Neural progenitor cell (in vitro differentiated cells): ENCODE measurements at regions not wholly inside any gene's neighbourhood (a gene's known extent, or its start where the extent isn't known, plus 50 kb on each side); places are given as distances from the start of the nearest gene placed in this dataset.

ENCODE experiments used
- DNase-seq: peaks from one replicate; pipeline ENCODE4 v3.0.0-alpha.2; 2016; ENCODE audit warnings: low spot score
- H2AFZ ChIP-seq: fragments of 200-600 bp; sonication (generic); replicated peaks from 2 replicates; pipeline ENCODE4 v1.6.1; 2016; ENCODE audit warnings: antibody characterized with exemption
- H3F3A ChIP-seq: fragments of 200-600 bp; sonication (generic); 2 replicates; pipeline ENCODE4 v1.6.1; 2016; ENCODE audit warnings: antibody characterized with exemption, low read depth
- H3K27ac ChIP-seq: fragments of 200-600 bp; sonication (generic); 2 replicates; pipeline ENCODE4 v1.5.1; 2016; ENCODE audit warnings: mild to moderate bottlenecking
- H3K27me3 ChIP-seq: fragments of 200-600 bp; sonication (generic); 2 replicates; pipeline ENCODE4 v1.6.1; 2016; ENCODE audit warnings: mild to moderate bottlenecking, moderate library complexity
- H3K36me3 ChIP-seq: fragments of 200-600 bp; sonication (generic); 2 replicates; pipeline ENCODE4 v1.5.1; 2016
- H3K4me1 ChIP-seq: fragments of 200-600 bp; sonication (generic); 2 replicates; pipeline ENCODE4 v1.6.1; 2016; ENCODE audit warnings: mixed run types
- H3K4me2 ChIP-seq: fragments of 200-600 bp; sonication (generic); 2 replicates; pipeline ENCODE4 v1.6.1; 2016
- H3K4me3 ChIP-seq: fragments of 200-600 bp; sonication (generic); 2 replicates; pipeline ENCODE4 v1.5.1; 2016
- H3K79me2 ChIP-seq: fragments of 200-600 bp; sonication (generic); 2 replicates; pipeline ENCODE4 v1.6.1; 2016; ENCODE audit warnings: low read depth
- H3K9ac ChIP-seq: fragments of 200-600 bp; sonication (generic); 2 replicates; pipeline ENCODE4 v1.6.1; 2016
- H3K9me3 ChIP-seq: fragments of 200-600 bp; sonication (generic); 2 replicates; pipeline ENCODE4 v1.5.1; 2016; ENCODE audit warnings: low read depth
- H4K20me1 ChIP-seq: fragments of 200-600 bp; sonication (generic); 2 replicates; pipeline ENCODE4 v1.6.1; 2016; ENCODE audit warnings: low read depth
- H3K27ac Mint-ChIP-seq: 3 replicates; pipeline ENCODE4 v1.8.0; 2021; ENCODE audit warnings: mixed read lengths
- H3K27me3 Mint-ChIP-seq: 2 replicates; pipeline ENCODE4 v1.8.0; 2022; ENCODE audit warnings: low read depth, mild to moderate bottlenecking, inconsistent platforms, moderate library complexity, mixed read lengths; ENCODE audit not compliant: insufficient read depth
- H3K36me3 Mint-ChIP-seq: 3 replicates; pipeline ENCODE4 v1.8.0; 2021; ENCODE audit warnings: mixed read lengths
- H3K4me1 Mint-ChIP-seq: 3 replicates; pipeline ENCODE4 v1.8.0; 2021; ENCODE audit warnings: mixed read lengths
- H3K4me3 Mint-ChIP-seq: 3 replicates; pipeline ENCODE4 v1.8.0; 2021; ENCODE audit warnings: mild to moderate bottlenecking, moderate library complexity, mixed read lengths
- H3K9me3 Mint-ChIP-seq: 3 replicates; pipeline ENCODE4 v1.8.0; 2020; ENCODE audit warnings: mixed read lengths
- CTCF ChIP-seq: fragments of 200-600 bp; sonication (generic); IDR thresholded peaks from 2 replicates; pipeline ENCODE4 v1.5.1; 2017; ENCODE audit warnings: antibody characterized with exemption, mild to moderate bottlenecking
- EZH2 ChIP-seq: fragments of 200-600 bp; sonication (generic); IDR thresholded peaks from 2 replicates; pipeline ENCODE4 v1.6.1; 2017; ENCODE audit warnings: antibody characterized with exemption, mild to moderate bottlenecking, moderate library complexity
- EZH2phosphoT487 ChIP-seq: fragments of 200-600 bp; sonication (generic); IDR thresholded peaks from 2 replicates; pipeline ENCODE4 v1.6.1; 2017; ENCODE audit warnings: antibody characterized with exemption

GRCh38 chr10:93148476-93148875 lies 74.8 kb downstream of the CYP26A1 start:
- H3K27me3 Mint-ChIP-seq, result peaks cover 4% of the 10 kb centered on the region
- H3K4me1 ChIP-seq, result peaks cover 2% of the 10 kb centered on the region

GRCh38 chr10:93149761-93150160 lies 76.1 kb downstream of the CYP26A1 start:
- H3K79me2 ChIP-seq, result no peaks in the 10 kb centered on the region
- H2AFZ ChIP-seq, result no peak overlapping the region
- no peaks in the 10 kb centered on the region for H3K36me3 Mint-ChIP-seq
- DNase-seq, result no peak
- H3K27ac Mint-ChIP-seq, result no peak overlapping the region
- H3K4me1 Mint-ChIP-seq, result peaks cover 4% of the 10 kb centered on the region
- H3K9ac ChIP-seq, result no peak overlapping the region
- H3F3A ChIP-seq, result peaks cover 8% of the 10 kb centered on the region
- H3K4me2 ChIP-seq, result no peak overlapping the region
- H3K4me3 ChIP-seq, result no peak overlapping the region
- H3K4me3 Mint-ChIP-seq, result no peak overlapping the region
- no peaks in the 10 kb centered on the region for H4K20me1 ChIP-seq
- H3K36me3 ChIP-seq, result no peaks in the 10 kb centered on the region
- H3K9me3 Mint-ChIP-seq, result peaks cover 5% of the 10 kb centered on the region
- peaks cover 3% of the 10 kb centered on the region for H3K9me3 ChIP-seq
- peaks cover 6% of the 10 kb centered on the region for H3K27me3 Mint-ChIP-seq
- no peak for TF ChIP-seq EZH2
- no peak for TF ChIP-seq EZH2phosphoT487
- TF ChIP-seq CTCF, result no peak
- peaks cover 2% of the 10 kb centered on the region for H3K4me1 ChIP-seq
- H3K27ac ChIP-seq, result no peak overlapping the region
- no peaks in the 10 kb centered on the region for H3K27me3 ChIP-seq

More at GRCh38 chr10:93148476-93148875, 74.8 kb downstream of the CYP26A1 start:
- no peaks in the 10 kb centered on the region for H4K20me1 ChIP-seq
- H3K36me3 ChIP-seq, result no peaks in the 10 kb centered on the region
- H3K9ac ChIP-seq, result no peak overlapping the region
- no peak overlapping the region for H2AFZ ChIP-seq
- Mint-ChIP-seq H3K36me3 (no peaks in the 10 kb centered on the region), H3K27ac (no peak overlapping the region), H3K9me3 (peaks cover 5% of the 10 kb centered on the region), H3K4me1 (peaks cover 4% of the 10 kb centered on the region), H3K4me3 (no peak overlapping the region)
- no peak overlapping the region for H3K27ac ChIP-seq
- TF ChIP-seq EZH2, result no peak
- TF ChIP-seq CTCF, result no peak
- TF ChIP-seq EZH2phosphoT487, result no peak
- DNase-seq, result no peak
- no peak overlapping the region for H3K4me3 ChIP-seq
- H3K4me2 ChIP-seq, result no peak overlapping the region
- H3K27me3 ChIP-seq, result no peaks in the 10 kb centered on the region
- no peaks in the 10 kb centered on the region for H3K79me2 ChIP-seq
- H3F3A ChIP-seq, result peaks cover 8% of the 10 kb centered on the region
- H3K9me3 ChIP-seq, result no peaks in the 10 kb centered on the region

- Histone ChIP-seq H3K27ac (no peak overlapping the region), H4K20me1 (no peaks in the 10 kb centered on the region), H3K36me3 (no peaks in the 10 kb centered on the region), H3K27me3 (no peaks in the 10 kb centered on the region), H3F3A (peaks cover 8% of the 10 kb centered on the region), H3K4me2 (no peak overlapping the region), H3K9ac (no peak overlapping the region), H3K9me3 (peaks cover 3% of the 10 kb centered on the region), H3K4me1 (peaks cover 2% of the 10 kb centered on the region), H3K79me2 (no peaks in the 10 kb centered on the region), H3K4me3 (no peak overlapping the region), H2AFZ (no peak overlapping the region)
- Mint-ChIP-seq H3K36me3 (no peaks in the 10 kb centered on the region), H3K27me3 (peaks cover 6% of the 10 kb centered on the region), H3K4me3 (no peak overlapping the region), H3K27ac (no peak overlapping the region), H3K4me1 (peaks cover 4% of the 10 kb centered on the region), H3K9me3 (peaks cover 5% of the 10 kb centered on the region)
- no peak for DNase-seq
- TF ChIP-seq CTCF (no peak), EZH2 (no peak), EZH2phosphoT487 (no peak)
Observed at GRCh38 chr10:93150289-93150688, 76.6 kb downstream of the CYP26A1 start.
